ENCODE measurements at regions not wholly inside any gene's neighbourhood (a gene's known extent, or its start where the extent isn't known, plus 50 kb on each side); places are given as distances from the start of the nearest gene placed in this dataset.

GRCh38 chr16:5603836-5604235, 506.2 kb upstream of the EEF2KMT start:
- H3K9me3 Mint-ChIP-seq: no peaks in the 10 kb centered on the region
- H3K36me3 Mint-ChIP-seq (ENCODE audit: insufficient read depth): no peaks in the 10 kb centered on the region
- DNase-seq (ENCODE audit: low spot score in 2 of 2): no peak
- H3K4me1 Mint-ChIP-seq: no peaks in the 10 kb centered on the region
- no peak overlapping the region for H3K27ac Mint-ChIP-seq (ENCODE audit: low read depth)
- no peak for ATAC-seq (replicated peaks; ENCODE audit: extremely low read depth, poor library complexity, severe bottlenecking)
- no peaks in the 10 kb centered on the region for H3K27me3 Mint-ChIP-seq
- H3K4me3 Mint-ChIP-seq: no peak overlapping the region

- no peaks in the 10 kb centered on the region for H3K36me3 Mint-ChIP-seq (ENCODE audit: insufficient read depth)
- H3K4me1 Mint-ChIP-seq: no peaks in the 10 kb centered on the region
- DNase-seq (ENCODE audit: low spot score in 2 of 2) (no peak), ATAC-seq (replicated peaks; ENCODE audit: extremely low read depth, poor library complexity, severe bottlenecking) (no peak)
- no peak overlapping the region for H3K4me3 Mint-ChIP-seq
- no peak overlapping the region for H3K27ac Mint-ChIP-seq (ENCODE audit: low read depth)
- H3K27me3 Mint-ChIP-seq: no peaks in the 10 kb centered on the region
- no peaks in the 10 kb centered on the region for H3K9me3 Mint-ChIP-seq
These were observed 504.4 kb upstream of the EEF2KMT start for GRCh38 chr16:5601957-5602356.

GRCh38 chr16:5598793-5599192, 501.2 kb upstream of the EEF2KMT start:
- H3K4me3 Mint-ChIP-seq: no peak overlapping the region
- DNase-seq (ENCODE audit: low spot score in 2 of 2) (no peak), ATAC-seq (replicated peaks; ENCODE audit: extremely low read depth, poor library complexity, severe bottlenecking) (no peak)
- H3K27me3 Mint-ChIP-seq: no peaks in the 10 kb centered on the region
- H3K9me3 Mint-ChIP-seq: peaks cover 6% of the 10 kb centered on the region
- H3K27ac Mint-ChIP-seq (ENCODE audit: low read depth): no peak overlapping the region
- H3K4me1 Mint-ChIP-seq: no peaks in the 10 kb centered on the region
- H3K36me3 Mint-ChIP-seq (ENCODE audit: insufficient read depth): no peaks in the 10 kb centered on the region

- peaks cover 6% of the 10 kb centered on the region for H3K9me3 Mint-ChIP-seq
- DNase-seq (ENCODE audit: low spot score in 2 of 2): no peak
- H3K36me3 Mint-ChIP-seq (ENCODE audit: insufficient read depth): no peaks in the 10 kb centered on the region
- H3K4me1 Mint-ChIP-seq: no peaks in the 10 kb centered on the region
- no peak overlapping the region for H3K27ac Mint-ChIP-seq (ENCODE audit: low read depth)
- no peak for ATAC-seq (replicated peaks; ENCODE audit: extremely low read depth, poor library complexity, severe bottlenecking)
- H3K4me3 Mint-ChIP-seq: no peak overlapping the region
- H3K27me3 Mint-ChIP-seq: no peaks in the 10 kb centered on the region
These were observed 498.3 kb upstream of the EEF2KMT start for GRCh38 chr16:5595849-5596248.

- Mint-ChIP-seq H3K4me1 (no peaks in the 10 kb centered on the region), H3K27me3 (no peaks in the 10 kb centered on the region), H3K36me3 (ENCODE audit: insufficient read depth) (no peaks in the 10 kb centered on the region), H3K9me3 (peaks cover 12% of the 10 kb centered on the region), H3K4me3 (no peak overlapping the region), H3K27ac (ENCODE audit: low read depth) (no peak overlapping the region)
- DNase-seq (ENCODE audit: low spot score in 2 of 2): no peak
- no peak for ATAC-seq (replicated peaks; ENCODE audit: extremely low read depth, poor library complexity, severe bottlenecking)
These were observed 492.8 kb upstream of the EEF2KMT start for GRCh38 chr16:5590416-5590815.

- DNase-seq (ENCODE audit: low spot score in 2 of 2) (no peak), ATAC-seq (replicated peaks; ENCODE audit: extremely low read depth, poor library complexity, severe bottlenecking) (no peak)
- Mint-ChIP-seq H3K27me3 (no peaks in the 10 kb centered on the region), H3K27ac (ENCODE audit: low read depth) (no peak overlapping the region), H3K4me3 (no peak overlapping the region), H3K4me1 (no peaks in the 10 kb centered on the region), H3K9me3 (peaks cover 12% of the 10 kb centered on the region), H3K36me3 (ENCODE audit: insufficient read depth) (no peaks in the 10 kb centered on the region)
These were observed 492.3 kb upstream of the EEF2KMT start for GRCh38 chr16:5589812-5590373.

GRCh38 chr16:5584109-5584508, 486.5 kb upstream of the EEF2KMT start:
- Mint-ChIP-seq H3K4me3 (no peak overlapping the region), H3K36me3 (ENCODE audit: insufficient read depth) (peaks cover 1% of the 10 kb centered on the region), H3K27me3 (no peaks in the 10 kb centered on the region), H3K4me1 (no peaks in the 10 kb centered on the region), H3K27ac (ENCODE audit: low read depth) (no peak overlapping the region), H3K9me3 (no peaks in the 10 kb centered on the region)
- ATAC-seq (replicated peaks; ENCODE audit: extremely low read depth, poor library complexity, severe bottlenecking) (no peak), DNase-seq (ENCODE audit: low spot score in 2 of 2) (no peak)

GRCh38 chr16:5582529-5582928, 484.9 kb upstream of the EEF2KMT start:
- no peak overlapping the region for H3K27ac Mint-ChIP-seq (ENCODE audit: low read depth)
- H3K4me1 Mint-ChIP-seq: no peaks in the 10 kb centered on the region
- peaks cover 1% of the 10 kb centered on the region for H3K36me3 Mint-ChIP-seq (ENCODE audit: insufficient read depth)
- no peak for DNase-seq (ENCODE audit: low spot score in 2 of 2)
- H3K4me3 Mint-ChIP-seq: no peak overlapping the region
- H3K9me3 Mint-ChIP-seq: no peaks in the 10 kb centered on the region
- H3K27me3 Mint-ChIP-seq: no peaks in the 10 kb centered on the region
- ATAC-seq (replicated peaks; ENCODE audit: extremely low read depth, poor library complexity, severe bottlenecking): no peak

- Mint-ChIP-seq H3K4me1 (no peaks in the 10 kb centered on the region), H3K36me3 (ENCODE audit: insufficient read depth) (peaks cover 1% of the 10 kb centered on the region), H3K27me3 (no peaks in the 10 kb centered on the region), H3K9me3 (no peaks in the 10 kb centered on the region), H3K27ac (ENCODE audit: low read depth) (no peak overlapping the region), H3K4me3 (no peak overlapping the region)
- DNase-seq (ENCODE audit: low spot score in 2 of 2) (no peak), ATAC-seq (replicated peaks; ENCODE audit: extremely low read depth, poor library complexity, severe bottlenecking) (no peak)
These were observed 484.3 kb upstream of the EEF2KMT start for GRCh38 chr16:5581908-5582307.

GRCh38 chr16:5581428-5581827, 483.8 kb upstream of the EEF2KMT start:
- peaks cover 1% of the 10 kb centered on the region for H3K36me3 Mint-ChIP-seq (ENCODE audit: insufficient read depth)
- no peaks in the 10 kb centered on the region for H3K9me3 Mint-ChIP-seq
- H3K27me3 Mint-ChIP-seq: no peaks in the 10 kb centered on the region
- no peak overlapping the region for H3K4me3 Mint-ChIP-seq
- H3K4me1 Mint-ChIP-seq: no peaks in the 10 kb centered on the region
- DNase-seq (ENCODE audit: low spot score in 2 of 2) (no peak), ATAC-seq (replicated peaks; ENCODE audit: extremely low read depth, poor library complexity, severe bottlenecking) (no peak)
- H3K27ac Mint-ChIP-seq (ENCODE audit: low read depth): no peak overlapping the region

GRCh38 chr16:5580772-5581171, 483.2 kb upstream of the EEF2KMT start:
- ATAC-seq (replicated peaks; ENCODE audit: extremely low read depth, poor library complexity, severe bottlenecking) (no peak), DNase-seq (ENCODE audit: low spot score in 2 of 2) (no peak)
- Mint-ChIP-seq H3K27me3 (no peaks in the 10 kb centered on the region), H3K27ac (ENCODE audit: low read depth) (no peak overlapping the region), H3K9me3 (no peaks in the 10 kb centered on the region), H3K4me1 (no peaks in the 10 kb centered on the region), H3K36me3 (ENCODE audit: insufficient read depth) (peaks cover 1% of the 10 kb centered on the region), H3K4me3 (no peak overlapping the region)

- ATAC-seq (replicated peaks; ENCODE audit: extremely low read depth, poor library complexity, severe bottlenecking) (no peak), DNase-seq (ENCODE audit: low spot score in 2 of 2) (no peak)
- H3K27me3 Mint-ChIP-seq: no peaks in the 10 kb centered on the region
- H3K9me3 Mint-ChIP-seq: no peaks in the 10 kb centered on the region
- H3K4me1 Mint-ChIP-seq: no peaks in the 10 kb centered on the region
- H3K27ac Mint-ChIP-seq (ENCODE audit: low read depth): no peak overlapping the region
- peaks cover 1% of the 10 kb centered on the region for H3K36me3 Mint-ChIP-seq (ENCODE audit: insufficient read depth)
- H3K4me3 Mint-ChIP-seq: no peak overlapping the region
These were observed 482.7 kb upstream of the EEF2KMT start for GRCh38 chr16:5580296-5580695.

GRCh38 chr16:5578980-5579379, 481.4 kb upstream of the EEF2KMT start:
- ATAC-seq (replicated peaks; ENCODE audit: extremely low read depth, poor library complexity, severe bottlenecking) (no peak), DNase-seq (ENCODE audit: low spot score in 2 of 2) (no peak)
- no peaks in the 10 kb centered on the region for H3K9me3 Mint-ChIP-seq
- peaks cover 1% of the 10 kb centered on the region for H3K36me3 Mint-ChIP-seq (ENCODE audit: insufficient read depth)
- no peak overlapping the region for H3K4me3 Mint-ChIP-seq
- no peaks in the 10 kb centered on the region for H3K4me1 Mint-ChIP-seq
- H3K27ac Mint-ChIP-seq (ENCODE audit: low read depth): no peak overlapping the region
- H3K27me3 Mint-ChIP-seq: no peaks in the 10 kb centered on the region

- ATAC-seq (replicated peaks; ENCODE audit: extremely low read depth, poor library complexity, severe bottlenecking) (no peak), DNase-seq (ENCODE audit: low spot score in 2 of 2) (no peak)
- Mint-ChIP-seq H3K27me3 (no peaks in the 10 kb centered on the region), H3K4me3 (no peak overlapping the region), H3K4me1 (no peaks in the 10 kb centered on the region), H3K9me3 (peaks cover 6% of the 10 kb centered on the region), H3K27ac (ENCODE audit: low read depth) (no peak overlapping the region), H3K36me3 (ENCODE audit: insufficient read depth) (peaks cover 1% of the 10 kb centered on the region)
These were observed 479.9 kb upstream of the EEF2KMT start for GRCh38 chr16:5577463-5577862.

Measured in central memory CD8-positive, alpha-beta T cell (primary cell).